DMS53 treated with DMSO at 0.1 percent for 48 hours (cell line): ENCODE measurements at regions not wholly inside any gene's neighbourhood (a gene's known extent, or its start where the extent isn't known, plus 50 kb on each side); places are given as distances from the start of the nearest gene placed in this dataset.

Source experiments
- DNase-seq: peaks from one replicate; lab custom pipeline; 2025; ENCODE audit not compliant: unreplicated experiment; lab: John Stamatoyannopoulos, UW

DNA sequence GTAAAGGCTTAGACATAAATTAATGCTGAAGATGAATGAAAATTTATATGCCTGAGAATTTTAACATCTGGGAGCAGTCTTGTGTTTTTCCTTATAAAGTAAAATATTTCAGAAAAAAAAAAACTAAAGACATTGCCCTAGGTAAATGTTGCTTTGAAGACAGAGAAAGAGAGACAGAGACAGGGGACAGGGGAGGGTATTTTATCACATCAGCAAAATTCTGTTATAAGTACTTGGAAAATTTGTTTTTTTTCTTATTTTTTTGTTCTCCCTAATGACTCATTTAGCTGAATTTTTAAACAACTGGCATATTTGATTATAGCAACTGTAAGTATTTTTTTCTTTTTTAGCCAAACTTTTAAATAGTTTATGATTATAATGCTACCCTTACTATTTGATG, 1540.6 kb upstream of the GBE1 start:
- DNase-seq: no peak

DNA sequence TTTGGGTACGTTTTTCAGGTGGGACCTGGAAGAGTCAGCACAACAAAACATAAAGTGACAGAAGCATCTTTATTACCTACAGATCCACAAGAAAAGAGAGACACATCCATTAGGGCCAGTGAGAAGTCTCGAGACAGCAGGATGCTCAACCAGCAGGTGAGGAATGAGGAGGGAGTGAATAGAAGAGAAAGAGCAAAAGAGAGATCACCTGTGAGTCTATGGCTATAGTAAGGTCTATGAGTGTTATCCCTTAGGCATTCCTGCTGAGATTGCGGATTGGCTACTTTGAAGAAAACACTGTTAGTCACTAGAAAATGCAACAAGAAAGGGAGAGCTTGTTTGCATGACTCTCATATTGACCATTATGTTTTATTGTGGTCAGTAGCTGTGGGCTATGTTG, 1556.2 kb upstream of the GBE1 start:
- no peak for DNase-seq

DNA sequence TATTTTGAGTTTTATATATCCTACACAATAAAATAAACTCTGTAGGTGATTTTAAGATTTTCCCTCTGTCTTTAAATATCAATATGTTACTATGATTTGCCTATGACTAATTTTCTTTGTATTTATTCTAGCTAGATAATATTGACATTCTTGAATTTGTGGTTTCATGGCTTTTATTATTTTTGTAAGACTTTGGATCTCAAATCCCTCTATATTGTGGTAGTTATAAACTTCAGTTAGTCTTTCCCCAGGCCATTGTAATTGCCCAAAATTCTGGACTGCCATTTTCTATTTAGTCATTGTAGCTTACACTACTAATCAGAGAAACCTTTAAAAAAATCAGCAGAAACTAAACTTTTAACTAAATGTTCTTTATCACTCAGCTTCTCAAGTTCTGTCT, 1559.3 kb upstream of the GBE1 start:
- no peak for DNase-seq

DNA sequence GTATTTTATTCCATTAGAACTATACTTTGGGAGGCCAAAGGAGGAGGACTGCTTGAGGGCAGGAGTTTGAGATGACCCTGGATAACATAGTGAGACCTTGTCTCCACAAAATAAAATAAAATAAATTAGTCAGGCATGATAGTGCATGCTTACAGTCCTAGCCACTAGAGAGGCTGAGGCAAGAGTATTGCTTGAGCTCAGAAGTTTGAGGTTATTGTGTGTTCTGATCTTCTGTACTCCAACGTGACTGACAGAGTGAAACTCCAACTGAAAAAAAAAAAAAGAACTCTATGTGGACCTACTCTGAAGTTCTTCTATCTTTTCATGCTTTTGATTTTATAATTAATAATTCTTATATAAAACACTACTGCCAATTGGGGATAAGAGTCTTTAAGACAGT, 1560.0 kb upstream of the GBE1 start:
- DNase-seq: no peak

DNA sequence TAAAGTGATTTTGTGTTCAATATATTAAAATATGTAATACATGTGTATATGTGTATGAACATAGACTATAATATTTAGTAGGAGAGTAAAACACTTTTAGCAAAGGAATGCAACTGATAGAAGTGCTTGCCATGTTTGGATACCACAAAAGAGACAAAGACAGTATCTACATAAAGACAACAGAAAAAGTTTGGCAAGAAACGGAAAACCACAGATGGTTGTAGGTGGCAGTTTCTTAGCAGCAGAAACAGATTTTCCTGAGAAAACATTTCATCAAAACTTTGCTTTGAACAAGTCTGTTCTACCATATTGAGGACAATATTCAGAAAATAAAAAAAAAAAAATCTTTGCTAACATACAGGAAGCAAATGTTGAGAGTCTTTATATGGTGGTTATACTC, 1560.4 kb upstream of the GBE1 start:
- no peak for DNase-seq

DNA sequence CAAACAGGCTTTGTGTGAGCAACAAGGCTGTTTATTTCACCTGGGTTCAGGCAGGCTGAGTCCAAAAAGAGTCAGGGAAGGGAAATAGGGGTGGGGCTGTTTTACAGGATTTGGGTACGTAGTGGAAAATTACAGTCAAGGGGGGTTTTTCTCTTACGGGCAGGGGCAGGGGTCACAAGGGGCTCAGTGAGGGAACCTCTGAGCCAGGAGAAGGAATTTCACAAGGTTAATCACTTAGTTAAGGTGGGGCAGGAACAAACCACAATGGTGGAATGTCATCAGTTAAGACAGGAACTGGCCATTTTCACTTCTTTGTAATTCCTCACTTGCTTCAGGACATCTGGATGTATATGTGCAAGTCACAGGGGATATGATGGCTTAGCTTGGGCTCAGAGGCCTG, 1592.8 kb upstream of the GBE1 start:
- DNase-seq: no peak

DNA sequence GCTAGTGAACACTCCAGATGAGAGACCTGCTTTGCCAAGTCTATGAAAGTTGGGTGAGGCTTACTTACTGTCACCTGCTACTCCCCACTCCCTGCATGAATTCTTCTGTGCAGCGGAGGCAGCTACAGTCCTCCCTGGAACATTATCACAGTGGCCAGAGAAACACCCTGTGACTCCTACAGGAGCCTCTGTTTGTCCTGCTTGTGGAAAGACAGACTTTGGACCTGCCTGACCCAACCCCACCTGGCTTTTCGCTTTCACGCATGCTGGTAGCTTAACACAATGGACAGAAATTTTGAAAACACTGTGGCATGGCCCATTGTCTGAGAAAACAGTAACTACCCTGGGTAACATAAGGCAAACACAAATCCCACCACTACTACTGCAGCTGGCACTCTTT, 1565.5 kb upstream of the CADM2 start:
- DNase-seq: no peak

DNA sequence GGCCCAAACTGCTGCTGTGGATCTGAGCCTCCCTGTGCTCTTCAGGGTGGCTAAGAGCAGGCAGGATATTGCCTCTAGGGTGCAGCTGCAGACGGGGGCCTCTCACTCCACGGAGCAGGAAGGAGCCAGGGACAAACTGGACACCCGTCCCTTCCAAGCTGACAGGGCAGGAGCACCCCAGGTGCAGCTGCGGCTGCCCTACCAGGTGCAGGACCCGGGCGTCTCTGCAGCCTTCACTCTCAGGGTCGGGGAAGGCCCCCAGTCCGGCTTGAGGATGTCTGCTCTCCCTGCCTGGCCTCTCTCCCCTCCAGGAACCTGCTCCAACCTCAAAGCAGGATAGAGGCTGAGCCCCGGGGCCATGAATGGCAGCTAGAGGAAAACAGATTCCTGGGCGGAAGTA, 1554.9 kb upstream of the CADM2 start:
- no peak for DNase-seq

DNA sequence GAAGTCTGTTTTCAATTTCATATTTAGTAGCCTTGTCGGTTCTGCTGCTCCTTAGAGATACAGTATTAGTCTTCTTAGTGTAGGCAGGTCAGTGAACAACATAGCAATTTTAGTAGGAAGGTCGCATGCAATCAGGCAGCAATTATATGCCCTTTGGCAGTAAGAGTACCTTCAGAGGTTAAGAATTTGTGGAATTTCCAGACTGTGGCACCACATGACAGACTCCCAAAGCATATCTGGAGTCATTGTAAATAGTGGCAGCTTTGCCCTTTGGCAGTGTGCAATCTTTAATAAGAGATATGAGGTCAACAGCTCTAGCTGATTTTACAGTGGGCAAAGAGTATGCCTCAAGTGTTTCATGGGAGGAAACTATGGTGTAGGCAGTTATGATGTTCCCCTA, 1532.5 kb upstream of the CADM2 start:
- no peak for DNase-seq

DNA sequence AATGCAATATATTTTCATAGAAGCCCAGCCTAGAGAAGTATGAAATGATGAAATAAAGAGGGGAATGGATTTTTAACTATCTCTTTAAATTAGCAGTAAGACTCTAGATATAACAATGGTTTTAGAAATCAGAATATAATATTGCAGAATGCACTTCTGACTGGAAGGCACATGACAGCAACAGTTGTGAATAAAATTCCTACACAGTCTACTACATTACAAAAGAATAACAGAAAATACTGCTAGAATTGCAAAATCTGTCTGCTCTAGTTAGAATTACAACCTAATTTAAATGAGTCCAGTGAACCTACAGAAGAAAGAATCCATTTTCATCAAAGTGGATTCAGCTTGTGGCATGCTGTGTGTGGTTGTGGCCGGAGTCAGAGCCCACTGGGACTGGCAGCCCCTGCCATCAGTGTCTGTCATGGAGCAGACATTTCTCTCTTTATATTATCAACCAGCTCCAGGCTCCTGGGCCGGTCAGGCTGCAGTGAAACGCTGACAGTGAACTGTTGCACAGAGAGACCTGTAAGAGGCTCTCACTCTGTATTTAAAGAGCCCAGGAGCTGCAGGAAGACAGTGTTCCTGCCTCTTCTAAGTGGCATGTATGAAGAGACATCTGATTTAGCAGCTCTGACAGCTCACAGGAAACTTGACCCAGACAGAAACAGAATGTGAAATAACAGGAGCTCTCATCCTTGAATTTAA, 1523.8 kb upstream of the CADM2 start:
- DNase-seq: no peak

DNA sequence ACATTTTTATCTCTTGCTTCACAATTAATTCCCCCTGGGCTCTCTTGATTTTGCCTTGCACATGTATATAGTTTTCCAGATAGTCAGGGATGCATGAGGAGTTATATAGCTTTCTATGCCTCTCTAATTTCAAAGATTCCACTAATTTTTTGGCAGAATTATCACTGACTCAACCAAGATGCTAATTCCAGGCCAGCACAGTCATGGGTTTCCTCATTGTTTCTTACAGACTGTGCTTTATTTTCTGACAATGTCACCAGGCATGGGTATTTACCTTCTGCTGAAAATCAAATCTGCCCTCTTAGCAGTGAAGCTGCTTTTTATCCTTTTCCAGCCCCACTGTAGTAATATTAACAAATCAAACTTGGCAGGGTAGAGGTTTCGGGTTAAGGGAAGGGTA, 1520.6 kb upstream of the CADM2 start:
- DNase-seq: no peak

DNA sequence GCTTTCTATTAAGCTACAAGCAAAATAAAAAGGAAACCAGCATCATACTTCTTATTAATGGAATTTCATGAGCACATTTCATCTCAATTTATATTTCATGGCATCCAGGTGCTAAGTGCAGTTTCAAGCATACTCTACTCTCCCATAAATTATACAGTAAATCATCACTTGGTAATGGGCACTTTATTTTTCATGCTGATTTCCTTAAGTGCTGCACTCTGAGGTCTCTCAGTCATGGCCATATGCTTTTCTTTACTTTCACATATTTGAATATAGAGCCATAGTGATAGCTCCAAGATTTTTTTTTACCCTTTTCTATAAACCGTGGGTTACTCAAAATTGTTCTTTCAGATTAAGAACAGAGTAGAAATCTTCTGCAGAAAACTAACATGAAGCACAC, 1505.7 kb upstream of the CADM2 start:
- DNase-seq: no peak

DNA sequence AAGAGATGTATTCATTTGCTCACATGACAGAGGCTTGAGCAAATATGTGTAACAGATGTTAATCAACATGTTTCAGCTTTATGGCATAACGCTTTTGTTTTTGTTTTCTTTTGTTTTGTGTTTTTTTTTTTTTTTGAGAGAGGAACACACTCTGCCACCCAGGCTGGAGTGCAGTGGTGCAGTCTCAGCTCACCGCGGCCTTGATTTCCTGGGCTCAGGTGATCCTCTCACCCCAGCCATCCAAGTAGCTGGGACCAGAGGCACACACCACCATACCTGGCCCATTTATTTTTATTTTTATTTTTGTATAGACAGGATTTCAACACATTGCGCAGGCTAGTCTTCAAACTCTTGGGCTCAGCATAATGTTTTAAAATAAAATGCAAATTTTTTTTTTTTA, 1504.4 kb upstream of the CADM2 start:
- no peak for DNase-seq

DNA sequence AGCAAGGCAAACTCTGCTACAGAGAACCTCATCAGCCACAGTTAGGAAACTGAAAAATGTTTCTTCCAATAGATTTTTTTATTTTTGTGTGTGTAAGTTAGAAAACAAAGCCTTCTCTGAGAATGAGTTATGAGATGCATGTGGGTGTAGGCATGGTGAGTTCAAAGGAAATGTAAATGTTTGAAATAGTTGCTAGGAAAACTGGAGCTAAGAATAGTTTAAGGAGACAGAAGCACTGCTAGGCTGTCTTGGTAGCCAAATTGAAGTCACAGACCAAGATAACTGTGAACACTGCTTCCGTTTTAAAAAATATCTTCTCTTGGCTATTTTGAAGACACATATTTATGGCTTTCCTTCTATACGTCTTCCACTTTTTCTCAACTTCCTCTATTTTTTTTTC, 1501.2 kb upstream of the CADM2 start:
- no peak for DNase-seq

DNA sequence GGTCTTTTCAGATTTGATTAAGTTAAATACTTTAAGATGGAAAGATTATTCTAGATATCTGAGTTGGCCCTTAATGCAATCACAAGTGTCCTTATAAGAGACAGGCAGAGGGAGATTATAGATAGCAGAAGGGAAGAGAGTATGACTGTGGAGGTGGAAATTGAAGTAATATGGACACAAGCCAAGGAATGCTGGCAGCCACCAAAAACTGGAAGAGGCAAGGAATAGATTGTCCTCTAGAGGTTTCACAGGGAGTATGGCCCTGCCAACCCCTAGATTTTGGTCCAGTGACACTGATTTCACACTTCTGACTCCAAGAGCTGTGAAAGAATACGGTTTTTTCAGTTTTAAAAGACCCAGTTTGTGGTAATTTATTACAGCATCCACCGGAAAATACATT, 1498.7 kb upstream of the CADM2 start:
- no peak for DNase-seq

DNA sequence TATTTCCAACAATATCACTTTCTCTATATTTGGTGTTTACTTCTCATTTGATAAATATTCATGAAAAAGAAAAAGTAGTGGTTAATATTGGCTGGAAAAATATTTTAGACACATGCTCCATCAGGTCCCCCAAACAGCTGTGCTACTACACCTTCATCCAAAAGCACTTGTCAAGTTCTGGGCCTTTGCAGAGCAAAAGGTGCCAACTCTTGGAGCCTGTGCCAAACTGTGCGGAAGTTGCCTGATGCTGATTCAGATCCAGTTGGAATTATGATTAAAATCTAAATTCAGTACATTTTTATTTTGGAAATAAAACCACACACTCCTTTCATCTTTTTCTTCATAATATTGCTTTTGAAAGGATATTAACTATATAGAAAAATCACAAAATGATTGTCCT, 1497.4 kb upstream of the CADM2 start:
- no peak for DNase-seq

DNA sequence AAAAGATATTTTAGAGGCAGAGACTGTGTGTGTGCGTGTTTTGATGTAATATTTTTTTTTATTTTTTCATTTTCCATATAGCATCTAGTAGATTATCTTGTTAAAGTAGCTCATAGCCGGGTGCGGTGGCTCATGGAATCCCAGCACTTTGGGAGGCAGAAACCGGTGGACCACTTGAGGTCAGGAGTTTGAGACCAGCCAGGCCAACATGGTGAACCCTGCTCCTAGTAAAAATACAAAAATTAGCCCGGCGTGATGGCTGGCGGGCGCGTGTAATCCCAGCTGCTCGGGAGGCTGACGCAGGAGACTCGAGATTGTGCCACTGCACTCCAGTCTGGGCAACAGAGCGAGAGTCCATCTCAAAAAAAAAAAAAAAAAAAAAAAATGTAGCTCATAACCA, 1481.2 kb upstream of the CADM2 start:
- DNase-seq: no peak

DNA sequence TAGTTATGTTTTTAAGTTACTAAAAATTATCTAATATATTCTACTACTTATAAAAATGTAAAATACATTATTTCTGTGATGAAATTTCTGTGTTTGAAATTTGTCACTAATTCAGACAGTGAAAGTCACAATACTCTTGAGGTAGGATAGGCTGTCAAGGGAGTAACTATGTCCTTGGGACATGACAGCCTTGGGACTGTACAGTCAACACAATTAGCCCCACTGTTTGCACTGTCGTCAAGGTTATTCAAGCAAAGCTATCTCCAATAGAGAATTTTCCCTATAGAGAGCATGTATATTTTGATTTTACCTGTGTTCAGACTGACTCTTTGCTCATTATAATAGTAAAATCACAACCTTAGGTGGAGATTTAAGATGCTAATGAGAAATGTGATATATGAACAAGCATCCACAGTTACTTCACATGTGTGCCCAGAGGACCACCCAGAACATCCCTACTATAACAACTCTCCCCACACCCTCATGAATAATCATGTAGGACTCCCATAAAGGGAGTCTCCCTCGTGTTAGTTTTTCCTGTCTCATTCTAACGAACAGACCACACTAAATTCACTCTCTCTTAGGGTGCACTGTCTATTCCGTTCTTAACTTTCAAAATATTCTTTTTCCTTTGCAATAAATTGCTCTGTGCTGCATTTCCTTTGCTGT, 1476.3 kb upstream of the CADM2 start:
- no peak for DNase-seq

DNA sequence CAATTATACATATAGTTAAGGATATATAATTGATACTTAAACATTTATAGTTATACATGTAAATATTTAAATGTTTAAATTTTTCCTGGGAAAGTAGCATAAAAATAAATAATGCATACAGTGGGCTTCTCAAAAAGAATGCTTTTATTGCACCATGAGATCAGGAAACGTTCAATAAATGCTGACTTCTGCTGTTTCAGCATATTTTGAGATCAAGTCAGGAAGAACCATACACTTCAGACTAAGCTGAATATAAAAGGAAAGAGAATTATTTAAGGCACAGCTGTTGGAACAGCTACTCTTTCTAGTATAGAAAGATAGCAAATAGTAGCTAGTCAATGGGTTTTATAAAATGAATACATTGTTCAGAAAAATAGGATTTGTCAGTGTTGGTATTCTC, 1462.3 kb upstream of the CADM2 start:
- DNase-seq: no peak

DNA sequence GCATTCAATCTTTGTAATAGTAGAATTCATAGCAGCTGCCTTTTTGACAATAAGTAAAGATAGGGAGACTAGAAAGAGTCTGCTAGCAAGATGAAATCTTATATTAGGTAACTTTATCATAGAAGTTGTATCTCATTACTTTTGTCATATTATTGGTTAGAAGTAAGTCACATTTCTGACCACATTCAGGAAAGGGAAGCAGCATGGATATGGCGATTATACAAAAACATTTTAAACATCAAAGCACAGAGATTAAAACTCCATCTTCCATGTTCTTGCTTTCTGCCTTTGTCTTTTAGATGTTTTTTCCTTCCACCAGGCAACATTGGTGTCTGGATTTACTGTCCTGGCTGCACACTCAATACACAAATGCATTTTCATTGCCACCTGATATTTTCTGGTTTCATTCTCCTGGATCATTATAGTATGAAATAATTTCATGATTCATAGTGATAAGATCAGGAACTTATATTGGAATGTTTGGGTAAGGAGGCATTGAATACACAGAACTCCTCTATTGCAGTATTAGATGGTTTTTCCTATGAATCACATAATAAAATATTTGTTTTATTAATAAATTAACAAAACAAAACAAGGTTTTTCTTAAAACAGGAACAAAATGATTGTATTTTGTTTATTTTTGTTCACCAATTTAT, 1460.3 kb upstream of the CADM2 start:
- DNase-seq: no peak

DNA sequence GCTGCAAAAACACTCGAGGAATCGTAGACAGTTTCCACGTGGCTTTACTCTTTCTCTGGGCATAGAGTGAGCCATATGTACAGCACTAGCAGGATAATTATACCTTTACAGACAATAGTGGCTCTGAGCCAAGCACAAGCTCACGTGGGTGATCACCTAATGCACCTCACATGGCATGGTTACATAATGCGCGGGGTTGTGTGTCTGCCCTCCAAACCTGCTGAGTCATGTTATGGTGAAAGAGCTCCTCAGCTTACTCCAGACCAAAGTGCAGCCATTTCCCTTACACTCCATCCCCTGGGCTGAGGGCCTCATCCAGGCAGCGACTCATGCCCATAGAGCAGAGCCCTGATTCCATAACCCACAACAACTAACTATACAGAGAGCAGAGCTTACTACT, 1458.4 kb upstream of the CADM2 start:
- no peak for DNase-seq

DNA sequence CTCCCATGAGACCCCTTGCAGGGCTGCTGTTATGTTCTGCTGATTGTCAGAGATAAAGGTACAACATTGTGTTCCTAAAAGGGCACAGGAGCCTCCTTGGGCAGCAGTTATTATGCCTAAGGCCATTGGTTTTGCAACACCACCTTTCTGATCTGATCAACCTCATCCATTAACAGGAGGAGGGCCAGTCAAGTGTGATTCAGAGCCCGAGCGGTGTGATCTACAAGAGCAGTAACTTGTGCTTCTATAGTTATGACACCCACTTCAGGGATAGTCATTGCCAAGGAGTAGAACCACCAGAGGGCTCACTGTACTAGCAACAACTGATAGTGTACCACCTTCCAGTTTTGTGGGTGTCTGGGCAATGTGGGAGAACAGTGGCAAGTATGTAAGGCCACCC, 1457.9 kb upstream of the CADM2 start:
- DNase-seq: no peak

DNA sequence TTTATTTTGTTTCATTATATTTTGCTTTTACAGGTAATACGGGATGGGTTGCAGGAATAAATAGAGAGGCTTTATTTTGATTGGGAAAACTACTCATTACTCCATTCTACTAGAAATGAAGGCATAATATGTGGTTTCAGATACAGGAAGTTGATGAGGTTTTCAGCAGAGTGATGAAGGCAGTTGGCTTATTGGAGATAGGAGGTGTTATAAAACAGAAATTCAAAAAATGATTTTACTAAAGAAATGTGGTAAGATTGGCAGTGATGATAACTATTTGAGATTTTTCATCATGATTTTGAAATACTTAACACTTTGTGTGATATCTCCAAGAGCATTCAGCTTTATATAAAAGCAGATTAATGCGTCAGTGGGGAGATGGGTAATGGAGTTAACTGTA, 1445.7 kb upstream of the CADM2 start:
- DNase-seq: no peak
